Lower leg skin (tissue), 3 donors: ENCODE measurements at regions not wholly inside any gene's neighbourhood (a gene's known extent, or its start where the extent isn't known, plus 50 kb on each side); places are given as distances from the start of the nearest gene placed in this dataset.

Source experiments
- CTCF ChIP-seq, 3 donors: fragments of 450-650 bp; IDR thresholded peaks; one replicate each; pipeline ENCODE4 v1.5.1; 2016; ENCODE audit warnings: antibody characterized with exemption in 3 of 3, mild to moderate bottlenecking in 3 of 3, moderate library complexity in 2 of 3
- POLR2A ChIP-seq, 2 donors: fragments of 450-650 bp; IDR thresholded peaks; one replicate each; pipeline ENCODE4 v1.6.1; 2016 to 2017; ENCODE audit warnings: antibody characterized with exemption in 2 of 2, mild to moderate bottlenecking in 1 of 2, moderate library complexity in 1 of 2

GRCh38 chr2:184528119-184528518, 70.2 kb upstream of the ZNF804A start:
- TF ChIP-seq POLR2A (IDR thresholded peaks at IDR 0.05) (no peak), CTCF (IDR thresholded peaks at IDR 0.05) (no peak)
